SK-N-SH (cell line): ENCODE measurements at regions not wholly inside any gene's neighbourhood (a gene's known extent, or its start where the extent isn't known, plus 50 kb on each side); places are given as distances from the start of the nearest gene placed in this dataset.
"Not testable (repeated sequence)": the region's sequence is repeated elsewhere in the genome, so short reads cannot be mapped to it uniquely, and the experiment has no call there.

Experiments
- CTCF ChIA-PET: fragments of 300-600, 350-600 bp; formaldehyde crosslinking; extraction: SDS; loops from one replicate; lab custom pipeline; 2021; lab: Yijun Ruan, JAX
- POLR2A ChIA-PET: fragments of 350-600 bp; sonication (Branson Sonifier 250); formaldehyde crosslinking; extraction: SDS; loops from one replicate; lab custom pipeline; 2020; ENCODE audit warnings: antibody characterized with exemption, inconsistent platforms; lab: Yijun Ruan, JAX
- DNase-seq: peaks from one replicate; pipeline ENCODE4 v3.0.0; 2012
- H2AFZ ChIP-seq: fragments of 200-600 bp; sonication (generic); 2 replicates; pipeline ENCODE4 v1.8.1; 2016; ENCODE audit warnings: antibody characterized with exemption, mild to moderate bottlenecking, low read depth
- H3F3A ChIP-seq: fragments of 200-600 bp; sonication (generic); replicated peaks from 2 replicates; pipeline ENCODE3; 2016; ENCODE audit warnings: antibody characterized with exemption, mild to moderate bottlenecking; ENCODE audit not compliant: insufficient read depth
- H3K27ac ChIP-seq, 2 experiments: fragments of 200-500 bp in 1 of 2; fragments of 200-600 bp in 1 of 2; sonication (Bioruptor generic) in 1 of 2; sonication (generic), shearing (Covaris generic) in 1 of 2; 2 replicates each; pipeline versions ENCODE4 v1.5.1 to v1.6.1; 2014 to 2016; ENCODE audit warnings: low read depth in 2 of 2, inconsistent platforms in 1 of 2, low read length in 1 of 2, mild to moderate bottlenecking in 1 of 2, mixed read lengths in 1 of 2
- H3K27me3 ChIP-seq: fragments of 200-600 bp; sonication (generic), shearing (Covaris generic); 2 replicates; pipeline ENCODE4 v1.6.1; 2016; ENCODE audit warnings: mixed run types; ENCODE audit not compliant: insufficient read depth
- H3K36me3 ChIP-seq, 2 experiments: fragments of 200-500 bp in 1 of 2; fragments of 200-600 bp in 1 of 2; sonication (Bioruptor generic) in 1 of 2; sonication (generic) in 1 of 2; replicated peaks in 1 of 2; 2 replicates each; pipeline versions ENCODE3 to v1.5.1; 2014 to 2016; ENCODE audit warnings: low read length in 1 of 2, mild to moderate bottlenecking in 1 of 2; ENCODE audit not compliant: insufficient read depth in 2 of 2, control insufficient read depth in 1 of 2
- H3K4me1 ChIP-seq, 2 experiments: fragments of 200-500 bp in 1 of 2; fragments of 200-600 bp in 1 of 2; sonication (Bioruptor generic) in 1 of 2; sonication (generic), shearing (Covaris generic) in 1 of 2; 2 replicates each; pipeline versions ENCODE4 v1.5.1 to v1.6.1; 2014 to 2016; ENCODE audit warnings: low read depth in 1 of 2, low read length in 1 of 2, mixed run types in 1 of 2; ENCODE audit not compliant: insufficient read depth in 2 of 2, control insufficient read depth in 1 of 2
- H3K4me2 ChIP-seq: fragments of 200-600 bp; sonication (generic), shearing (Covaris generic); 2 replicates; pipeline ENCODE4 v1.6.1; 2017; ENCODE audit warnings: mixed run types
- H3K4me3 ChIP-seq, 2 experiments: fragments of 200-500 bp in 1 of 2; fragments of 200-600 bp in 1 of 2; sonication (Bioruptor generic) in 1 of 2; sonication (generic), shearing (Covaris generic) in 1 of 2; 2 replicates each; pipeline versions ENCODE4 v1.5.1 to v1.8.1; 2014 to 2016; ENCODE audit warnings: low read depth in 2 of 2, inconsistent platforms in 1 of 2, low read length in 1 of 2, mild to moderate bottlenecking in 1 of 2, mixed read lengths in 1 of 2, moderate library complexity in 1 of 2
- H3K79me2 ChIP-seq: fragments of 200-600 bp; sonication (generic); 2 replicates; pipeline ENCODE4 v1.8.1; 2017; ENCODE audit warnings: mild to moderate bottlenecking; ENCODE audit not compliant: insufficient read depth
- H3K9ac ChIP-seq: fragments of 200-600 bp; sonication (generic); 2 replicates; pipeline ENCODE4 v1.6.1; 2017; ENCODE audit warnings: mixed run types
- H3K9me2 ChIP-seq: fragments of 200-600 bp; sonication (generic); 2 replicates; pipeline ENCODE4 v1.6.1; 2017; ENCODE audit warnings: mixed run types
- H3K9me3 ChIP-seq: fragments of 200-600 bp; sonication (generic); 2 replicates; pipeline ENCODE4 v1.6.1; 2017; ENCODE audit warnings: mixed run types, mild to moderate bottlenecking, moderate library complexity
- H4K20me1 ChIP-seq: fragments of 200-600 bp; sonication (generic); 2 replicates; pipeline ENCODE4 v1.6.1; 2017; ENCODE audit warnings: mild to moderate bottlenecking, mixed run types; ENCODE audit not compliant: insufficient read depth
- WGBS: methylation state at CpG from one replicate; pipeline ENCODE4 v1.1.6; 2017; ENCODE audit warnings: low lambda C conversion rate; 5-methylcytosine and 5-hydroxymethylcytosine counted together
- small RNA-seq, 7 experiments: library from RNA; depleted of rRNA; stranded (forward); fragments of <200 nt; gene quantifications; one replicate each; pipeline ENCODE3, GENCODE V24; 2012

DNA sequence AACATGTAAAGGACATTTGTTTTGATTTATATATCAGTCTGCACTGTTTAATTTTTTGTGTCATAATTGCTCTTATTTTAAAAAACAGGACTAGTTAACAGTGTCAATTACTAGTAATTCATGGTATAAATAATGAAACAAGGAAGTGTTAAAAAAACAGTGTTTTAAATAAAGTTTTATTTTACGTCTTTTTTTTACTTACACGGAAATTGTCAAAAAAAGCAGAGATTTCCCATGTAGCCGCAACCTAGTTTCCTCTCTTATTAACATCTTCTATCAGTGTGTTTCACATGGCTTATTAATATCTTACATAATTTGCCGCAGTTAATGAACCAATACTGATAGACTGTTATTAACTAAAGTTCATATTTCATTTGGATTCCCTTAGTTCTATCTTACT, 301.8 kb downstream of the RTP5 start:
- H3K36me3 ChIP-seq, H3K27me3 ChIP-seq, H3K4me2 ChIP-seq, H3F3A ChIP-seq, H3K4me3 ChIP-seq, DNase-seq, H3K27ac ChIP-seq, H3K9me3 ChIP-seq, H4K20me1 ChIP-seq, H2AFZ ChIP-seq, H3K79me2 ChIP-seq, H3K9ac ChIP-seq, POLR2A ChIA-PET, H3K4me1 ChIP-seq, CTCF ChIA-PET, H3K9me2 ChIP-seq: not testable (repeated sequence)
- 95% methylated on average over 4 of the region's 4 CpGs for WGBS

Small RNAs in the stretch of these regions (small RNA-seq; reads per million reads assigned to genes)
- gene CICP10 (0 to 0.10 (median 0) reads per million in 7 experiments), gene SEPT14P2 (0 reads per million in 7 experiments)
